Inflammatory macrophage treated with lipopolysaccharide for 4 hours (primary cell): ENCODE measurements at regions not wholly inside any gene's neighbourhood (a gene's known extent, or its start where the extent isn't known, plus 50 kb on each side); places are given as distances from the start of the nearest gene placed in this dataset.
A peak's percentile ranks its signal among the peaks of the same experiment; 100 is the strongest.

ENCODE experiments used
- DNase-seq: peaks from one replicate; pipeline ENCODE4 v3.0.0-alpha.2; 2020

GRCh38 chr1:200248541-200248940 lies 161.3 kb downstream of the ZNF281 start:
- DNase-seq, result no peak

- no peak for DNase-seq
Measured at GRCh38 chr1:200247518-200247917, 162.3 kb downstream of the ZNF281 start.

DNA sequence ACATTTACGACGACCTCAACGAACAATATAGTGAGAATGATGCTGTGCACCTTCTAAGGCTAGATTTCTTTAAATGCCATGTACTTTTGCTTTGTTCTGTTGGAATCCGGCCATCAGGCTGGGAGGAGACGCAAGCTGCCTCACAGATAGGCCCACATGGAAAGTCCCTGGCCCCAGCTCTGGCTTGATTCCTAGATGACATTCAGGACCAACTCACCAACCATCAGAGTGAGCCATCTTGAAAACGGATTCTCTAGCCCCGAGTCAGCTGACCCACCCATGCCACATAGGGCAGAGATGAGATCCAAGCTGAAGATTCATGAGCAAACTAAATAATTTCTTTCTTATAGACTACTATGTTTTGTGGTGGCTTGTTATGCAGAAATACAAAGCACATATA lies 164.4 kb downstream of the ZNF281 start:
- no peak for DNase-seq

- DNase-seq, result no peak
Measured at GRCh38 chr1:200243042-200243437, 166.8 kb downstream of the ZNF281 start.

- no peak for DNase-seq
Measured at GRCh38 chr1:200242110-200243041, 167.5 kb downstream of the ZNF281 start.

- peak; percentile 22 for DNase-seq
Measured at GRCh38 chr1:200240656-200241055, 169.2 kb downstream of the ZNF281 start.

GRCh38 chr1:200238311-200238710 lies 171.5 kb downstream of the ZNF281 start:
- DNase-seq, result no peak

DNA sequence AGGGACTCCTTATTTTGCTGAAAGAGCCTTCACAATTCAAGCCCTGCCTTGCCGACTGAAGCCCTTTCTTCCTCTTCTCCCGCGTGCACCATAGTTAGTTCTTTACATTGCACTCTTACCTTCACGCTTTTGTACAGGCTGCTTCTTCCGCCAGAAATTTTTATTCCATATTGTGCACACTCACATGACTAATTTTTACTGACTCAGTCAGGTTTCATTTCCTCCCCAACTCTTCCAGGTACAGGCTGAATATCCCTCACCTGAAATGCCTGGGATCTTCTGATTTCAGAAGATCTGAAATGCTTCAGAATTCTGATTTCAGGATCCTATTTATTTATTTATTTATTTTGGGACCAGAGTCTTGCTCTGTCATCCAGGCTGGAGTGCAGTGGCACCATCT lies 172.8 kb downstream of the ZNF281 start:
- no peak for DNase-seq

DNA sequence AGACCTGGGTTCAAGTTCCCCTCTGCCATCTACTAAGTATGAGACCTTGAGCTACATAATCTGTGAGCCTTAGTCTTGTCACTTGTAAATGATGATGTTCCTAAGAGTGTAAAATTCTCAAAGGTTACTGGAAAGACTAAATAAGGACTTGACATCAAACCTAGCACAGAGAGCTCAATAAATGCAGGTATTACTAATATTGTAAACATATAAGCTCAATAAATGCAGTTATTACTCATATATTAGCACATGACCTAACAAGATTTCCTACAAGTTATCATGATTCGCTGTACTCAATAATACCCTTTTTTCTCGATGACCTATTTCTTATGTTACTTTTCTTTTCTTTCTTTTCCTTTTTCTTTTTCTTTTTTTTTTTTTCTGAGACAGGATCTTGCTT lies 174.9 kb downstream of the ZNF281 start:
- no peak for DNase-seq

DNA sequence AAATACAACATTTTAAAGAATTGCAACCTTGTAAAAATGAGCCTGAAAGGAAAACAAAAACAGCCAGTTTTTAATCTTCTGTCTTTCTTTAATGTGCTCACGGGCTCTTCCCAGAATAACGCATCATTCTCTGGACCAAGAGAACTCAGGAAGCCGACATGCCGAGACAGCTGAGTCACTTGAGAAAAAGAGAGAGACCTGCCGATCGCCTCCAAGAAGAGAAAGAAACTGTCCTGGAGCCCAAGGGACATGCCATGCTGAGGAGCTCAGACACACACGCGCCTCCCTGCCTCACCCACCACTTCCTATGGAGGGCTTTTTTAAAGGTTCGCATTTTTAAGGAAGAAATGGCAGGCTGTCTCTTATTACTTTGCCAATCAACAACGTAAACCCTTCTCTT lies 176.4 kb downstream of the ZNF281 start:
- DNase-seq, result peak; percentile 16

DNA sequence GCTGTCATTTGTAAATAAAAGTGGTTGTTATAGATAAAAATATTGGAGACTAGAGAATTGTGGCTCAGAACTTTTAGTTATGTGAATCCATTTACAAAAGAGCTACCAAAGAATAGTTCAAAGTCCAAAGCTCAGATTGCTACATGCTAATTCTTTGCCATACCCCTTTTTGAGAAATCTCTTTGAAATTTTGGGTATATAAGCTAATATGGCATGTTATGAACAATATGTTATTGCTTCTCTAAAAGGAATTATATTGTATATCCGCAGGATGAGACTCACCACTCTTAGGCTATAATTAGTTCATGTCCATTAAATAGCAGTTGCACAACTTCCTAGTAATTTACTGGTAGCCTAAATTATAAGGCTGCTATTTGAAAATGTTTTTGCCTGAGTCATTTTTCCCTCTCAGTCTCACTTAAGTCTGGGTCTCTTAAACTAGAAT lies 178.0 kb downstream of the ZNF281 start:
- DNase-seq, result peak; percentile 10

- DNase-seq, result no peak
Measured at GRCh38 chr1:200230671-200231070, 179.2 kb downstream of the ZNF281 start.

DNA sequence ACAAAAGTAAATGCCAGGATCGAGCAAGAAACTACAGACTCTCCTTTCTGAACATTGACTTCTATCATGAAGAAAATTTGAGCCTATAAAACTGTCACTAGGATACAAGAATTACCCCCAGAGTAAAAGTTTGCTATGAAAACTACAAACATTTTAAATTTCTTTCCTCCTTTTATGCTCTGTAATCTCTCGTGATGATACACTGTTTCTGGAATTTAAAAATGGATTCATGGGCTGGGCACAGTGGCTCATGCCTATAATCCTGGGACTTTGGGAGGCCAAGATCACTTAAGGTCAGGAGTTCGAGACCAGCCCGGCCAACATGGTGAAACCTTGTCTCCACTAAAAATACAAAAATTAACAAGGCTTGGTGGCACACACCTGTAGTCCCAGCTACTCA lies 181.3 kb downstream of the ZNF281 start:
- DNase-seq, result no peak

DNA sequence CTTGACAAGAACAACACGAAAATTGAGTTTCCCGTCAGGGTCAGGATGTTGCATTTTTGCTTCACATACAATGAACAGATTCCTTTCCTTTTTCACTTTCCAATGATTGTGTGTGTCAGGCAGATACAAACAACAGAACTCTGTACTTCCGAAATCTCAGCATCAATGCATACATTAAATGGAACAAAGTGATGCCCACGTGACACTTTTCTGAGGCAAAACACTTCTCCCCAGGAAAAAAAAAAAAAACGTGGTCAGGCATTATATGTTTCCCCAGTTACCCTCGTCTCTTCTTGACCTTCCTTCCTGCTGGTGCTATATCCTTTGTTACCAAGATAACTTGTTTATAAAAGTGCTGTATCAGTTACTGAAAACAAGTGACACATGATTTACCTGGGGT lies 181.8 kb downstream of the ZNF281 start:
- no peak for DNase-seq
